NOMO-1 (cell line): ENCODE measurements at regions not wholly inside any gene's neighbourhood (a gene's known extent, or its start where the extent isn't known, plus 50 kb on each side); places are given as distances from the start of the nearest gene placed in this dataset.
A peak's percentile ranks its signal among the peaks of the same experiment; 100 is the strongest.

ENCODE experiments used
- DNase-seq, 2 experiments: peaks; one replicate each; lab custom pipeline; 2025; ENCODE audit not compliant: unreplicated experiment in 2 of 2; lab: John Stamatoyannopoulos, UW

DNA sequence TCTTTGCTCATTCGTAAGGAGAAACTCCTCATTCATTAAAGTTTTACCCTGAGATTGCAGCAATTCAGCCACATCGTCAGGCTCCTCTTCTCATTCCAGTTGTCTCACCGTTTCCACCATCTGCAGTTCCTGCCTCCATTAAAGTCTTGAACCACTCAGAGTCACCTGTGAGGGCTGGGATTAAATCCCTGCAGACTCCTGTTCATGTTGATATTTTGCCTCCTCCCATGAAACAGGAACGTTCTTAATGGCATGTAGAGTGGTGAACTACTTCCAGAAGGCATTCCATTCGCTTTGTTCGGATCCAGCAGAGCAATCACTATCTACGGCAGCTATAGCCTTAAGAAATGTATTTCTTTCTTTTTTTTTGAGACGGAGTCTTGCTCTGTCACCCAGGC lies 96.5 kb upstream of the FAM20C start:
- DNase-seq = no peak

- DNase-seq = no peak
Measured at GRCh38 chr7:96861-97260, 95.5 kb upstream of the FAM20C start.

DNA sequence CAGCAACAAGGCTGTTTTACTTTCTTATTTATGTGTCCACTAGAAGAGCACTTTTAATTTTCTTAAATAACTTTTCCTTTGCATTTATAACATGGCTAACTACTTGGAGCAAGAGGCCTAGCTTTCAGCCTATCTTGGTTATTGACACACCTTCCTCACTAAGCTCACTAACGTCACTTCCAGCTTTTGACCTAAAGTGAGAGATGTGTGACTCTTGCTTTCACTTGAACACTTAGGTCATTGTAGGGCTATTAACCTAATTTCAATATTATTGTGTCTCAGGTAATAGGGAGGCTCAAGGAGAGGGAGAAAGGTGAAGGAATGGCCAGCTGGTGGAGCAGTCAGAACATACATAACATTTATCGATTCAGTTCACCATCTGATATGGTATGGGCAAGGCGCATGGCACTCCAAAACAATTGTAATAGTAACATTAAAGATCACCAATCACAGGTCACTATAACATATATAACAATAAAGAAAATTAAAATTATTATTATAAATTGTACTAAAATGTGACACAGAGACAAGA lies 95.0 kb upstream of the FAM20C start:
- no peak for DNase-seq

GRCh38 chr7:101146-102046 lies 91.0 kb upstream of the FAM20C start:
- DNase-seq = no peak

DNA sequence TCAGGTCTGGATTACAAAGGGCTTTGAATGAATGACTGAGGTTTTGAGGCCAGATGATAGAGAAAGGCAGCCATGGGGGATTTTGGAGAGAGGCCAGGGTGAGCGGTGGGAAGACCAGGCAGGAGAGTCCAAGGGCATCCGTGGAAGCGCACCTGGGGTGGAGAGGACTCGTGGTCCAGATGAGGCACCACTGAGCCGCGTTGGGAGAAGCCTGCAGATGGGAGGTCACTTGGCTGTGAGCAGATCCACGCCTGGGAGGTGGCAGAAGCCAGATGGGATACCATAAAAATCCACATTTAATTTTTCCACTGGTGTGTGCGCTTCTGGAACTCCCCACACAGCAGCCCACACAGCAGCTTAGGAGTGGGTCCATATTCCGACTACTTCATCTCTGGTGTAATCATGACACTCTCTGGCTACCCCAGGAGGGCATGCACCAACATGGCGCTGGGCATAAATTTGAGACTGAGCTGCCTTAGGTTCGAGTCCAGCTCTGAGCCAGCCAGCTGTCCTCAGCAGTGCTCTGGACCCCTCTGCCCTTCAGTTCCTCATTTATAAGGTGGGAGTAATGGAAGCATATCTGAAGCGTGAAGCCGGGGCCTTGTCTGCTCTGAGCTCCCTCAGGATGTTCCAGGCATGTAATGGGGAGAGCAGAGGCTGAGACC lies 90.2 kb upstream of the FAM20C start:
- DNase-seq = no peak

- DNase-seq = no peak
Measured at GRCh38 chr7:102721-103120, 89.7 kb upstream of the FAM20C start.

- peak in 1 of 2 experiments; percentile 3 for DNase-seq
Measured at GRCh38 chr7:103981-104380, 88.4 kb upstream of the FAM20C start.

DNA sequence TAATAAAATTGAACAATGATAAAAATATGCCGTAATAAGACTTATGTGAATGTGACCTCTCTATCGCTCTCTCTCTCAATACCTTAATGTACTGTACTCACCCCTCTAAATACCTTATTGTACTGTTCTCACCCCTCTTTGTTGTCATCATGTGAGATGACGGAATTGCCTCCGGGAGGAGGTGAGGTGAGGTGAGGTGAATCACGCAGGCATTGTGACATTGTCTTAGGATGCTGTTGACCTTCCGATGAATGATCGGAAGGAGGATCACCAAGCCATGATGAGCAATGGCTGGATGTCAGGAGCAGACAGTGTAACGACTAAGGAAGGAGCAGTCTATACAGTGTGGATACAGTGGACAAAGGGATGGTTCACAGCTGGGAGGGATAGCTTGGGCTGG lies 87.4 kb upstream of the FAM20C start:
- DNase-seq = no peak

DNA sequence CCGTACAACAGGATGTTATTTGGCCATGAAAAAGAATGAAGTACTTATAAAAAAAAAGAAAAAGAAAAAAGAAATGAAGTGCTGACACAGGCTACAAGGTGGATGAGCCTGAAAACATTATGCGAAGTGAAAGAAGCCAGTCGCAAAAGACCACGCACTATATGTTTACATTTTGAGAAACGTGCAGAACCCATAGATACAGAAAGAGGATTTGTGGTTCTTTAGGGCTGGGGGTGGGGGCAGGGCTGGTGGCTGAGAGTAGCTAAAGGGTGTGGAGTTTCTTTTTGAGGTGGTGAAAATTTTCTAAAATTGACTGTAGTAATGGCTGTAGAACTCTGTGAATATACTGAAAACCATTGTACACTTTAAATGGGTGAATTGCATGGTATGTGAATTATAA lies 86.0 kb upstream of the FAM20C start:
- no peak for DNase-seq

- DNase-seq = no peak
Measured at GRCh38 chr7:107233-107632, 85.1 kb upstream of the FAM20C start.

DNA sequence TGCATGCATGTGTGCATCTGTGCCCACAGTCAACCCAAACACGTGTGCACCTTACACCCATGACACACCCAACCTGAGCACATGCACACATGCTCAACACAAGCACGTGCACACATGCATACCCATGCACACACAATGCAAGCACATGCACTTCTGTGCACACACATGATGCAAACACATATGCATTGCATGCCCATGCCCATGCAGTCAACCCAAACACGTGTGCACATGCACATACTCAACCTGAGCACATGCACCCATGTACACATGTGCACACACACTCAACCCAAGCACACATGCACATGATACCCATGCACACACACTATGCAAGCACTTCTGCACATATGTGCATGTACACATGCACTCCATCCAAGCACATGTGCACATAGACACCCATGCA lies 84.5 kb upstream of the FAM20C start:
- DNase-seq = no peak

DNA sequence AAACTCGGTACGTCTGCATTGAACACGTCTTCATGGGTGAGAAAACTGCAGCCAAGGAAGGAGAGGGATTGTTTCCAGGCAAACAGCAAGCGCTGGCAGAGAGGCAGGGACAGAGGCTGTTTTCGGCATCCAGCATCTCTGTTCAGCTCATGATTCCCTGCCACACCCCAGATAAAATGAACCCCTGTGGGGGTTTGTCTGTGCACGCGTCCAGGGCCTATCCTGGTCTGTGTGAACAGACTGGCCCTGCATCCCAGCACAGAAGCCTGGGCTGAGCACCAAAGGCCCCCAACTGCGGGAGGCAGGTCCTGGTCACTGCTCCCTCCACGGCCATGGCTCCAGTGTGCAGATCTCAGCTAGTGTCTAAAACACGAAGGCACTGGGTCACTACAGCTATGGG lies 83.3 kb upstream of the FAM20C start:
- DNase-seq = no peak

DNA sequence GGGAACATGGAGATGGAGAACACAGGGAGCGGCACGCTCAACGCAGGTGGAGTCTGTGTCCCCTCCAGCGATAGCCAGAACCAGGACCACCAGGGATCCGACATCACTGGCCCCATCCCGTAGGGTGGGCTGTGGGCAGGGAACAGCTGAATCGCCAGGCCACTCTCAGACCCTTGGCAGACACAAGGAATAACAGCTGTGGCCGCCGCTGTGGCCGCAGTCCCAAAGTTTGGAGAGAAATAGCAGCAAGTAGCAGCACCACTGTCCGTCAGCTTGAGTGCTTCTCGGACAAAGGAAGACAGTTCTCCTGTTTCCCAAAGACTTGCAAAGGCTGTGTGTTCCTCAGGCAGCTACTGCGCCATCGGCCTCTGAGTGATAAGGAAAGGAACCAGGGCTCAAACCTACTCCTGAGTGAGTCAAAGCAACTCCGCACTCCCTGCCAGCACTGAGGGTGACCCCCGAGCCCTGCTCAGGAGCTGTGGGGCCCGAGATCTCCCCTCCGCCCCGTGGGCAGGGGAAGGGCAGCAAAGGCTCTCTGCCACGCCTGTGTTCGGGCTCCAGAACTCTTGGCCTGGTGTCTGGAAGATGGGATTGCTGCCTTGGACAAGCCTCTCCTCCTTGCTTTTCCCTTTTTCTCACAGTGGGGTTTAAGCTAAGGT lies 82.3 kb upstream of the FAM20C start:
- no peak for DNase-seq

DNA sequence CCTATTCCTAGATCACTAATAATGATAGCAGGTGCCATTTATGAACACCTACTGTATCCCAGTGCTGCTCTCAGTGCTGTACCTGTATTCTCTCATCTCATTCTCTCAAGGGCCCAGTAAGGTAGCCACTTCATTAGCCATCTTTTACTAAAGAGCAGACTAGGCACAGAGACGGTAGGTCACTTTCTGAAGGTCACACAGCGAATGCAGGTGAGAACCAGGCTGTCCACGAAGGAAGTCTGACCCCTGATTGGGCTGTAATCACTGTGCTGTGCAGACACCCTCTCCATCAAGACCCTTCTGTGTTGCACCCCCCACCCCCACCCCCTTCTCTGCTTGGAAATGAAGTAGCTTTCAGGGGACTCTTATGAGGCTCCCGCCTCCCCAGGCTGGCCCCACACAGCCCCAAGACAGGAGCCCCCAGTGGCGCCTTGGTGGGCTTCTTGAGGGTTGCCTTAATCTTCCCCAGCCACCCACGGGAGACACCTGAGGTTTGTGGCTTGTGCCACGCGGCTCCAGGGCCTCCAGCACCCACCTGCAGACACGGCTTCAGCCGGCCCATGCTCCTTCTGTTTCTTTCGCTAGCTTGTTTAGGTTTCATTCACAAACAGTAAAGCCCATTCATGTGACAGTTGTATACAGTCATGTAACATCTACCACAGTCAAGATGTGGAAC lies 81.7 kb upstream of the FAM20C start:
- DNase-seq = no peak

- no peak for DNase-seq
Measured at GRCh38 chr7:111591-111990, 80.8 kb upstream of the FAM20C start.

DNA sequence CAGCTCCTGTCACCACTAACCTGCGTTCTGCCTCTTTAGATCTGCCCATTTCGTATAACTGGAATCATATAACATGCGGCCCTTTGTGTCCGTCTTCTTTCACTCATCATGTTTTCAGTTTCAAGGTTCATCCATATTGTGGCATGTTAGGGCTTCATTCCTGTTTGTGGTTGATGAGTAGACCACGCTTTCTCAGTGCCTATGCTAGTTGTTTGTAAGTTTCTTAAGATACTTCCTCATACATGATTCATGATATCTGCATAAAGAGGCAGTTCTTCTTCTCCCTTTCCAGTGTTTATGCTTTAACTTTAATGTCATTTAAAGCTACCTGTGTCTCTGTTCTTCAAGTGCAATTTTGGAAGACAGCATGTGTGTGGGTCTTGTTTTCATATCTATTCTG lies 79.5 kb upstream of the FAM20C start:
- peak; percentile 63 to 95 for DNase-seq

DNA sequence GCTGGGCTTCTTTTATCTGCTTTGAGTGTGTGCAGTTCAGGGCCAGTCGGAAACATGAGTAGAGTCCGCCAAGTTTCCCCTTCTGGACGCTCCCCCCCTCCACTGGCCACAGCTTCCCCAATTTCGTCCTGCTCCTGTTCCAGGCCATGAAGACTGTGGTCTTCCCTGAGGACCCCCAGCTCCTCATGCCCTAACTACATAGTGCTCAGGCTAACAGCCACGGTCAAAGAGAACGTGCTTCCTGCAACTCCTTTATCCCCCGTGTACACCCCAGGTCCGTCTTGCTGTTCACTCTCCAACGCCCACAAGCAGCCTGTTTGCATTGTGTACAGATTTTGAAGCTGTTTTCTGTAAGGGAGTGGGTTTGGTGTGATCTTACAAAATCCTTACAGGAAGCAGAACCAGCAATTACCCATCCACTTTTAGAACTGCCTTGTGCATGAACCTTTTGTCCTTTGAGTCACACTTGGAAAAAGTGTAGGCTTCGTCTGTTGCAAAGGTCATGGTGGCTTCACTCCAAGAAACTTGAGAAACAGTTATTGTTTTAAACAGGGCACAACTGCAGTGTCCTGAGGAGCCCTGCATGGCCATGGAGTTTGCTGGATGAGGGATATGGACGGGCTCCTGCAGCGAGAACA lies 77.0 kb upstream of the FAM20C start:
- DNase-seq = peak; percentile 95 to 97

GRCh38 chr7:116188-116981 lies 76.0 kb upstream of the FAM20C start:
- no peak for DNase-seq

- no peak for DNase-seq
Measured at GRCh38 chr7:117836-118614, 74.3 kb upstream of the FAM20C start.
